ENCODE measurements at regions not wholly inside any gene's neighbourhood (a gene's known extent, or its start where the extent isn't known, plus 50 kb on each side); places are given as distances from the start of the nearest gene placed in this dataset.
"Not testable (repeated sequence)": the region's sequence is repeated elsewhere in the genome, so short reads cannot be mapped to it uniquely, and the experiment has no call there.

DNA sequence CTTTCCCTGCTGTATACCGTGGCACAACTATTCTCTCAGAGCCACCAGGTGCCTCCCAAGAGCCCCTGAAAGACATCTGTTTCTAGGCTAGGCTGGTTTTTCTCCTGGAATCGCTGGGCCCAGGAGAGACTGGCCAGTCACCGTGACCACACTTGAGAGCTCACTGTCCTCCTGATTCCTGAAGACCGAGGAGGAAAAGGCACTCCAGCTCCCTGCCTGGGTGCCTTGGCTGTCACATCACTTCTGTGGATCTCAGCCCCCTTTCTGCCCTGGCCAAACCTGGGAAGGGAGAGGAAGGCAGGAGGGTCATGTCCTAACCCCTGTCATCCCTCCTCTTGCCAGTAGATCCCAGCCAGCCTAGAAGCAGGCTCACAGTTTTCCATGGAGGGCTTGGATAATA is 54.7 kb upstream of the LAS1L start:
- no peaks in the 10 kb centered on the region for H3K36me3 Mint-ChIP-seq
- no peaks in the 10 kb centered on the region for H3K9me3 Mint-ChIP-seq
- DNase-seq: no peak
- H3K27ac Mint-ChIP-seq: no peak overlapping the region
- peaks cover 12% of the 10 kb centered on the region for H3K4me1 Mint-ChIP-seq
- CTCF ChIA-PET: no interaction called here
- H3K27me3 Mint-ChIP-seq: peaks cover 18% of the 10 kb centered on the region
- H3K4me3 Mint-ChIP-seq: no peak overlapping the region

- Mint-ChIP-seq H3K27ac (no peak overlapping the region), H3K9me3 (no peaks in the 10 kb centered on the region), H3K4me1 (peaks cover 7% of the 10 kb centered on the region), H3K27me3 (peaks cover 18% of the 10 kb centered on the region), H3K4me3 (no peak overlapping the region), H3K36me3 (no peaks in the 10 kb centered on the region)
- CTCF ChIA-PET: no interaction called here
- DNase-seq: no peak
These were observed 54.2 kb upstream of the LAS1L start for GRCh38 chrX:65588795-65589194.

DNA sequence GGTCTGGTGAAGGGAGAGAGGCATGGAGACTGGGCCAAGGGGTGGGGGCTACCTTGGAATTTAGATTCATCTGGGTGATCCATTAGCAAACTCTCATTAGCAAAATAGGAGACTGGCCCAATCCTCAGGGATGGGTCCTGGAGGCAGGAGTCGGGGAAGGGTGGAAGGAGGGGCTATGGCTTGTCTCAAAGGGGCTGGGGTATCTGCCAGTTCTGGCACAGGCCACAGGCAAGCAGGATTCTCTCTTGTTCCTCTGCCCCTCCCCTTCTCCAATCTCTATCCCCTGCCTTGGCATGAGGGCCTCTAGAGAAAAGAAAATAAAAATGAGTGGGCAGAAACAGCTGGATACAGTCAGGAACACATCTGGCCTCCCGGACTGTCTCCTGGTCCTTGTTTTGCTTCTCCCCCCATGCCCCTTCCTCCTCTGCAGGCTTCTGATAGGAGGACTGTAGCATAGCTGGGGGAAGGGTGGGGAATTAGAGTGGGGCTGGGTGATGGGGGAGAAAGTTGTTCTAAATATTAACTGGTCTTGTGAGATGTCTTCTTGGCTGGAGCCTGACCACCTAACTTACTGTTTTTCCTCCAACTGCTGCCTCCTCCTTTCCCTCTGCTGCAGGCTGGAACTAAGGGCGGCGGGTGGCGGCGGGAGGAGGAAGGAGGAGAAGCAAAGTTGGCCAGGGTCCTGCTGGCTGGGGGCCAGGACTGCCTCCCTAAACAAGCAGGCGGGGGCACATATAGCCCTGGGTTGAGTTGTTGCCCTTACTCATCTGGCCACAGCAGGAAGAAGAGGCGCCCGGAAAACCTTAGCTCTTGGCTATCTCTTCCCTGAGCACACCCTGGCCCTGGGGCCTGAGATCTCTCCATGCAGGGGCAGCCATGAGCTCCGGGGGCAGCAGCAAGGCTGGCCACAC is 53.3 kb upstream of the LAS1L start:
- CTCF ChIA-PET: no interaction called here
- Mint-ChIP-seq H3K4me1 (peaks cover 6% of the 10 kb centered on the region), H3K9me3 (no peaks in the 10 kb centered on the region), H3K36me3 (no peaks in the 10 kb centered on the region), H3K4me3 (no peak overlapping the region), H3K27ac (no peak overlapping the region), H3K27me3 (peaks cover 18% of the 10 kb centered on the region)
- no peak for DNase-seq

DNA sequence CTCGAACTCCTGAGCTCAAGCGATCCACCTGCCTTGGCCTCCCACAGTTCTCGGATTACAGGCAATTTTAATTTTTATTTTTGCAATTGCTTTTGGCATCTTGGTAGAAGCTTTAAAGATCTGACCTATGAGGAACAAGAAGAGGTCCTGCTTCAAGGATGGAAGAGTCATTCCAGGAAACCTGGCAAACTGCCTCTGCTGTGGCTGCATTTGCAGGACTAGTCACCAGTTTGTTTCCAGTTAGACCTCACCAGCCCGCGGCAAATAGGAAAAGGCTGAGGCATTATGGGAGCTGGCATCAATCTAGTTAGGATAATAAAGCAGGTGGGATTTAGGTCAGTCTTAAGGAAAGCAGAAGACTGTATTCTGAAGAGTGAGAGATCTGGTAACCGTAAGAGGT is 51.9 kb upstream of the LAS1L start:
- H3K4me3 Mint-ChIP-seq: no peak overlapping the region
- CTCF ChIA-PET: no interaction called here
- peak overlapping the region; percentile 34 for H3K27ac Mint-ChIP-seq
- H3K27me3 Mint-ChIP-seq: peaks cover 18% of the 10 kb centered on the region
- no peaks in the 10 kb centered on the region for H3K9me3 Mint-ChIP-seq
- H3K4me1 Mint-ChIP-seq: peaks cover 18% of the 10 kb centered on the region
- DNase-seq: no peak
- H3K36me3 Mint-ChIP-seq: no peaks in the 10 kb centered on the region

DNA sequence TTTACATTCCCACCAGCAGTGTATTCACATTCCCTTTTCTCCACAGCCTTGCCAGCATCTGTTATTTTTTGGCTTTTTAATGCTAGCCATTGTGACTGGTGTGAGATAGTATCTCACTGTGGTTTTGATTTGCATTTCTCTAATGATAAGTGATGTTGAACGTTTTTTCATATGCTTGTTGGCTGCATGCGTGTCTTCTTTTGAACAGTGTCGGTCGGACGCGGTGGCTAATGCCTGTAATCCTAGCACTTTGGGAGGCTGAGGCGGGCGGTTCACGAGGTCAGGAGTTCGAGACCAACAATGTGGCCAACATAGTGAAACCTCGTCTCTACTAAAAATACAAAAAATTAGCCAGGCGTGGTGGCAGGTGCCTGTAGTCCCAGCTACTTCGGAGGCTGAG is 50.6 kb upstream of the LAS1L start:
- H3K27ac Mint-ChIP-seq, H3K9me3 Mint-ChIP-seq, H3K36me3 Mint-ChIP-seq, H3K4me3 Mint-ChIP-seq, DNase-seq, CTCF ChIA-PET: not testable (repeated sequence)
- Mint-ChIP-seq H3K27me3 (peaks cover 20% of the 10 kb centered on the region), H3K4me1 (peaks cover 13% of the 10 kb centered on the region)

Data from activated naive CD4-positive, alpha-beta T cell treated with anti-CD3 and anti-CD28 coated beads, Interleukin-2, amount 10 ng/mL, durations not matched to agents 7 days and 5 days (primary cell).